Right lobe of liver (tissue), 4 donors: ENCODE measurements at regions not wholly inside any gene's neighbourhood (a gene's known extent, or its start where the extent isn't known, plus 50 kb on each side); places are given as distances from the start of the nearest gene placed in this dataset.

Experiments
- CTCF ChIP-seq, 4 donors: fragments of 200-600 bp in 3 of 4; fragments of 450-650 bp in 1 of 4; IDR thresholded peaks; one replicate each; pipeline versions ENCODE4 v1.5.1 to v1.8.0; 2016 to 2022; ENCODE audit warnings: antibody characterized with exemption in 4 of 4, mild to moderate bottlenecking in 2 of 4
- POLR2A ChIP-seq: fragments of 450-650 bp; IDR thresholded peaks from one replicate; pipeline ENCODE4 v1.6.1; 2017; ENCODE audit warnings: antibody characterized with exemption, mild to moderate bottlenecking
- donor health status: DM: no; HTN: no; CAD: no.
- donor health status: DM: no; HTN: no; CAD: no.
- donor health status: DM: no; HTN: yes; CAD: no.

GRCh38 chr19:31938675-31939074 lies 406.7 kb upstream of the ZNF507 start:
- no peak for TF ChIP-seq CTCF (IDR thresholded peaks at IDR 0.05)
- TF ChIP-seq POLR2A = no peak
